Epithelial cell of esophagus (primary cell): ENCODE measurements at regions not wholly inside any gene's neighbourhood (a gene's known extent, or its start where the extent isn't known, plus 50 kb on each side); places are given as distances from the start of the nearest gene placed in this dataset.

Experiments
- DNase-seq: peaks from one replicate; pipeline ENCODE4 v3.0.0; 2010; ENCODE audit warnings: low read depth
- H3K4me3 ChIP-seq: 2 replicates; pipeline ENCODE4 v1.5.1; 2011; ENCODE audit warnings: mild to moderate bottlenecking, low read length, control low read depth
- CTCF ChIP-seq: IDR thresholded peaks from 2 replicates; pipeline ENCODE4 v1.5.1; 2011; ENCODE audit warnings: low read depth, mild to moderate bottlenecking, low read length, control low read depth, inconsistent platforms; ENCODE audit not compliant: insufficient read depth; ENCODE audit errors: missing control alignments

DNA sequence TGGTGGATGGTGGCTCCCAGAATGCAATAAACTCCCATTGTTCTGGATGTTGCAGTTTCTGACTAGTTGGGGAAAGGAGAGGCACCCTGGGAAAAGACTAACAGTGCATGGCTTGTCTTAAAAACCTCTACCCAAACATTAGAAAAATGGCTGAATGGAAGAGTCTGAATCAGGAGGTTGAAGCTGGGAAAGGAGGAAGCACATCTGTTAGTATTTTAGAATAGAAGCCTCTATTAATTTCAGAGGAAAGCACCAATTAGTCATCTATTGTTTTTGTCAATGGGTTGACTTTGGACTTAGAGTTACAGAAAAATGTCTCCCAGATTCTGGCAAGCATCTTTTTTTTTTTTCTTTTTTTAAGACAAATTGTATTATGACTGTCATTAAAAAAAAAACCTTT lies 56.1 kb upstream of the ELMO1 start:
- no peak for TF ChIP-seq CTCF
- no peak overlapping the region for H3K4me3 ChIP-seq
- no peak for DNase-seq

- no peak for DNase-seq
- no peak overlapping the region for H3K4me3 ChIP-seq
- no peak for TF ChIP-seq CTCF
These were observed 57.2 kb upstream of the ELMO1 start for GRCh38 chr7:37505750-37506353.

GRCh38 chr7:37508118-37508517 lies 59.5 kb upstream of the ELMO1 start:
- H3K4me3 ChIP-seq: no peak overlapping the region
- no peak for DNase-seq
- no peak for TF ChIP-seq CTCF

- no peak overlapping the region for H3K4me3 ChIP-seq
- DNase-seq: peak; percentile 26
- TF ChIP-seq CTCF: peak; percentile 78
These were observed 61.5 kb upstream of the ELMO1 start for GRCh38 chr7:37510043-37510634.

DNA sequence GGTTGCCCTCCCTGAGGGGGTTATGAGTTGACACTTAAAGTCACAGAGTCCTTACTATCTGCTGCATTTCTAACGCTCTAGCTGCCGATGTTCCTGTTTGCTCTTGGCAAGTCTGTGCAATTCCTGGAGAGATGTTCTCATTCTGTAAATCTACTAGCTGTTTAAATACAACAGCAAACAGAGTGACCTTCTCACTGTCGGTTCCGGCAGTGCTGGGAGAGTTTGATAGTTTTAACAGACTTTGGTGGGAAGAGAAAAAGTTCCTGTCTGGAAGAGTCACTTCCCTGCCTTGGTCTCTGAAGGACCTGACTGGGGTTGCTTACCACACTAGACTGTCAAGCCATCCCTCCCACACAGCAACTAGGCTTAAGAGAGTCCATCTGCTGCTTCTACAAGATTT lies 63.3 kb upstream of the ELMO1 start:
- H3K4me3 ChIP-seq: no peak overlapping the region
- no peak for TF ChIP-seq CTCF
- no peak for DNase-seq

DNA sequence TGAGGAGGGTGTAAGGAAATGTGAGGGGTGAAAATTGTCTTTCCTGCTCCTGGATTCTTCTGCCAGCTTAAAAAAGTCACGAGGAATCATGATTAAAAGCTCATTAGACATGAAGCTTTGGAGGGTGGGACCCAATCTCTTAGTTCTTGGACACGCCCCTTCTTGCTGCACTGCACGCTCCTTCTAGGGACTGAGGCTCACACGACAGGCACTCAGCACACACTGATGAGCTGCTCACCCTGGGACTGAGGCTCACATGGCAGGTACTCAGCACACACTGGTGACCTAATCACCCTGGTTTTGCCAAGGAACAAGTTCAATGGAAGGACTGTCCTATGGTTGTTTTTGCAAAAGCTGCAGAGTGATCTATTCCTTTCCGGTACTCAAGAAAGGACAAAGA lies 65.8 kb upstream of the ELMO1 start:
- no peak for DNase-seq
- no peak overlapping the region for H3K4me3 ChIP-seq
- no peak for TF ChIP-seq CTCF

DNA sequence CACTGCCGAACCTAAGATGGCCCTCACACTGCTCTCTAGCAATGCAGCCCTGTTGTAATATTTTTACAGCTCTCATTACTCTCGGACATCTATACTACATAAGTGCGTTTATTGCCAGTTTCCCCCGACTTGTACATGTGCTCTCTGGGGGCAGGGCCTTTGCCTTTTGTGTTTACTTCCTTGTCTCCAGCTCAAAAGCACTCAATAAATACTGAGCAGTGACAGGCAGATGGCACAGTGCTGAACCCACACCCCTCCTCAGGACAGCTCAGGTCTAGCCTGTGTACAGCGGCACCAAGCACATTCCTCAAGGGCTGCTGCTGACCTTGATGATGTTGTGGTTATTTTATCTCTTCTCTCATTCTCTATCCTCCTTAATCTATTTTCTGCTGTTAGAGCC lies 68.0 kb upstream of the ELMO1 start:
- TF ChIP-seq CTCF: no peak
- H3K4me3 ChIP-seq: no peak overlapping the region
- no peak for DNase-seq
